ENCODE measurements at regions not wholly inside any gene's neighbourhood (a gene's known extent, or its start where the extent isn't known, plus 50 kb on each side); places are given as distances from the start of the nearest gene placed in this dataset.

DNA sequence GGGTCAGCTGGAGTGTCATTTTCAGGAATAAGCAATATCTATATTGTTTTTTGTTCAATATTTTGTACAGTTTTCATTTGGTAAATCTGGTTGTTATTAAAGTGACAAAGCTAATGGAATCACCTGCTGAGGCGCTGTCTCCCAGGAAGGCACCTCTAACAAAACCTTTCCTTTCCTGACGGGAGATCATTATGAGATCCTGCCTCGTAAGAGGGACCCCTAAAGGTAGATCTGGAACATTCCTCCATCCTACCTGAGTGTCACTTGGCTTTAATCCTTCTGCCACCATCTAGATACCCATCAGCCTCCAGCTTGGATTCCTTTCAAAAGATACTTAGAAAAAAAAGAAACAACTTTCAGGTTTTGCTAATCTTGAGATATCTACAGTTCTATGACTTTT, 157.7 kb downstream of the FAT3 start:
- H3K27me3 ChIP-seq (replicated peaks in 2 of 5; ENCODE audit: control insufficient read depth in 4 of 5, insufficient read depth in 5 of 5, low read length in 4 of 5): no peaks in the 10 kb centered on the region
- CTCF ChIA-PET: no interaction called here
- no peak for DNase-seq
- H3K36me3 ChIP-seq (ENCODE audit: control insufficient read depth in 4 of 4, insufficient read depth in 4 of 4, low read length in 3 of 4): no peaks in the 10 kb centered on the region
- H3K9me3 ChIP-seq (ENCODE audit: control extremely low read depth in 1 of 5, control insufficient read depth in 4 of 5, insufficient read depth in 2 of 5, low read depth in 1 of 5, low read length in 4 of 5): no peaks in the 10 kb centered on the region
- no peak overlapping the region for H3K4me3 ChIP-seq (ENCODE audit: control insufficient read depth in 1 of 7, extremely low read depth in 1 of 7, insufficient read depth in 4 of 7, low read depth in 2 of 7, low read length in 6 of 7)
- no peaks in the 10 kb centered on the region for H3K4me1 ChIP-seq (ENCODE audit: control extremely low read depth in 1 of 4, control insufficient read depth in 4 of 4, insufficient read depth in 4 of 4, low read length in 3 of 4)
- H3K27ac ChIP-seq (ENCODE audit: insufficient read depth in 1 of 2, low read depth in 1 of 2, low read length in 2 of 2, poor library complexity in 1 of 2, severe bottlenecking in 2 of 2): no peak overlapping the region
- POLR2A ChIA-PET: interaction anchor here (0.6 kb wide), 1 partner anchor 335 kb away, joined by 4 read pairs; no protein-coding TSS in a partner anchor
- WGBS (ENCODE audit: insufficient coverage): 100% methylated on average over 3 of the region's 3 CpGs

DNA sequence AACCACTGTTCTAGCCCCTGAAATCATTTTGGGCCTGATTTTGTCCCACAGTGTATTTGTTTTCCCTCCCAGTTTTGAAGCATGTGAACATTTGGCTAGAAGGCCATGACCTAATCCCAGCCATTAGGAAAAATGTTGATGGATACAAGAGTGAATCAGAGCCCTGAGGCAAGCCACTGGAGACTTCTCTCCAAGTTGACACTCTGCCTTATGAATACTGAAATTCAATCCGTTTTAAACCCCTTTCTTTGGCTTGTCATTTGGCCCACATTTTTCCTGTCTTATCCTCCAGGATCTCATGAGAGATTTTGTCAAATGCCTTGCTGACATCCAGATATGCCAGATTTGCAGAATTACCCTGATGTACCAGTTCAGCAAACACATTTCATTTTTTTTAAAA, 158.8 kb downstream of the FAT3 start:
- no peak overlapping the region for H3K4me3 ChIP-seq (ENCODE audit: control insufficient read depth in 1 of 7, extremely low read depth in 1 of 7, insufficient read depth in 4 of 7, low read depth in 2 of 7, low read length in 6 of 7)
- POLR2A ChIA-PET: no interaction called here
- H3K4me1 ChIP-seq (ENCODE audit: control extremely low read depth in 1 of 4, control insufficient read depth in 4 of 4, insufficient read depth in 4 of 4, low read length in 3 of 4): no peaks in the 10 kb centered on the region
- no peaks in the 10 kb centered on the region for H3K27me3 ChIP-seq (replicated peaks in 2 of 5; ENCODE audit: control insufficient read depth in 4 of 5, insufficient read depth in 5 of 5, low read length in 4 of 5)
- H3K27ac ChIP-seq (ENCODE audit: insufficient read depth in 1 of 2, low read depth in 1 of 2, low read length in 2 of 2, poor library complexity in 1 of 2, severe bottlenecking in 2 of 2): no peak overlapping the region
- H3K9me3 ChIP-seq (ENCODE audit: control extremely low read depth in 1 of 5, control insufficient read depth in 4 of 5, insufficient read depth in 2 of 5, low read depth in 1 of 5, low read length in 4 of 5): no peaks in the 10 kb centered on the region
- CTCF ChIA-PET: no interaction called here
- DNase-seq: no peak
- no peaks in the 10 kb centered on the region for H3K36me3 ChIP-seq (ENCODE audit: control insufficient read depth in 4 of 4, insufficient read depth in 4 of 4, low read length in 3 of 4)
- WGBS (ENCODE audit: insufficient coverage): 75% methylated on average over 1 of the region's 1 CpG

GRCh38 chr11:92384358-92384757, 159.7 kb downstream of the FAT3 start:
- WGBS (ENCODE audit: insufficient coverage): 88% methylated on average over 1 of the region's 2 CpGs
- no peak overlapping the region for H3K4me3 ChIP-seq (ENCODE audit: control insufficient read depth in 1 of 7, extremely low read depth in 1 of 7, insufficient read depth in 4 of 7, low read depth in 2 of 7, low read length in 6 of 7)
- H3K36me3 ChIP-seq (ENCODE audit: control insufficient read depth in 4 of 4, insufficient read depth in 4 of 4, low read length in 3 of 4): no peaks in the 10 kb centered on the region
- H3K27ac ChIP-seq (ENCODE audit: insufficient read depth in 1 of 2, low read depth in 1 of 2, low read length in 2 of 2, poor library complexity in 1 of 2, severe bottlenecking in 2 of 2): no peak overlapping the region
- DNase-seq: no peak
- no peaks in the 10 kb centered on the region for H3K9me3 ChIP-seq (ENCODE audit: control extremely low read depth in 1 of 5, control insufficient read depth in 4 of 5, insufficient read depth in 2 of 5, low read depth in 1 of 5, low read length in 4 of 5)
- CTCF ChIA-PET: no interaction called here
- POLR2A ChIA-PET: no interaction called here
- H3K4me1 ChIP-seq (ENCODE audit: control extremely low read depth in 1 of 4, control insufficient read depth in 4 of 4, insufficient read depth in 4 of 4, low read length in 3 of 4): no peaks in the 10 kb centered on the region
- peaks cover 0 to 2% (median 0%) of the 10 kb centered on the region in 5 experiments for H3K27me3 ChIP-seq (replicated peaks in 2 of 5; ENCODE audit: control insufficient read depth in 4 of 5, insufficient read depth in 5 of 5, low read length in 4 of 5)

GRCh38 chr11:92384802-92385201, 160.2 kb downstream of the FAT3 start:
- ChIA-PET CTCF (no interaction called here), POLR2A (no interaction called here)
- Histone ChIP-seq H3K4me3 (ENCODE audit: control insufficient read depth in 1 of 7, extremely low read depth in 1 of 7, insufficient read depth in 4 of 7, low read depth in 2 of 7, low read length in 6 of 7) (no peak overlapping the region), H3K4me1 (ENCODE audit: control extremely low read depth in 1 of 4, control insufficient read depth in 4 of 4, insufficient read depth in 4 of 4, low read length in 3 of 4) (no peaks in the 10 kb centered on the region), H3K27me3 (replicated peaks in 2 of 5; ENCODE audit: control insufficient read depth in 4 of 5, insufficient read depth in 5 of 5, low read length in 4 of 5) (peaks cover 0 to 2% (median 0%) of the 10 kb centered on the region in 5 experiments), H3K36me3 (ENCODE audit: control insufficient read depth in 4 of 4, insufficient read depth in 4 of 4, low read length in 3 of 4) (no peaks in the 10 kb centered on the region), H3K9me3 (ENCODE audit: control extremely low read depth in 1 of 5, control insufficient read depth in 4 of 5, insufficient read depth in 2 of 5, low read depth in 1 of 5, low read length in 4 of 5) (no peaks in the 10 kb centered on the region), H3K27ac (ENCODE audit: insufficient read depth in 1 of 2, low read depth in 1 of 2, low read length in 2 of 2, poor library complexity in 1 of 2, severe bottlenecking in 2 of 2) (no peak overlapping the region)
- DNase-seq: no peak
- 83% methylated on average over 2 of the region's 2 CpGs for WGBS (ENCODE audit: insufficient coverage)

DNA sequence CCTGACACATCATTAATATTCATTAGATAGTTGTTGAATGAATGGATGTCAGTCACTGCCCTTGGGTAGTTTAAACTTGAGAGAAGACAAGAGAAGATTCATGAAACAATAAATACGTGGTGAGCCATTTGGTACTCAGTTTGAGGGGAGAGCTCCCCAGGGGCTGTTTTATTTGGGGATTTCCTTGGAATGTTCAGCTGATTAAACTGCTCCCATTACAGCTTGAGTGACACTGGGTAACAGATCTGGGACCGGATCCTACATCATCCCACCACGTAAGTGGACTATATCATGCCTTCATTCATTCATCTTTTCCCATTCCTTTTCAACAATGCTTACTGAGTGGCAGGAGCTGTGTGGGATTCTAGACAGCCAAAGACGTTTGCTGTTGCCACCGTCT, 162.0 kb downstream of the FAT3 start:
- Histone ChIP-seq H3K4me3 (ENCODE audit: control insufficient read depth in 1 of 7, extremely low read depth in 1 of 7, insufficient read depth in 4 of 7, low read depth in 2 of 7, low read length in 6 of 7) (no peak overlapping the region), H3K27me3 (replicated peaks in 2 of 5; ENCODE audit: control insufficient read depth in 4 of 5, insufficient read depth in 5 of 5, low read length in 4 of 5) (peaks cover 0 to 2% (median 0%) of the 10 kb centered on the region in 5 experiments), H3K4me1 (ENCODE audit: control extremely low read depth in 1 of 4, control insufficient read depth in 4 of 4, insufficient read depth in 4 of 4, low read length in 3 of 4) (no peaks in the 10 kb centered on the region), H3K27ac (ENCODE audit: insufficient read depth in 1 of 2, low read depth in 1 of 2, low read length in 2 of 2, poor library complexity in 1 of 2, severe bottlenecking in 2 of 2) (no peak overlapping the region), H3K9me3 (ENCODE audit: control extremely low read depth in 1 of 5, control insufficient read depth in 4 of 5, insufficient read depth in 2 of 5, low read depth in 1 of 5, low read length in 4 of 5) (no peaks in the 10 kb centered on the region), H3K36me3 (ENCODE audit: control insufficient read depth in 4 of 4, insufficient read depth in 4 of 4, low read length in 3 of 4) (no peaks in the 10 kb centered on the region)
- ChIA-PET CTCF (no interaction called here), POLR2A (interaction anchor here (0.6 kb wide), 1 partner anchor 173 kb away, joined by 3 read pairs; no protein-coding TSS in a partner anchor)
- DNase-seq: no peak
- WGBS (ENCODE audit: insufficient coverage): 94% methylated on average over 3 of the region's 5 CpGs

DNA sequence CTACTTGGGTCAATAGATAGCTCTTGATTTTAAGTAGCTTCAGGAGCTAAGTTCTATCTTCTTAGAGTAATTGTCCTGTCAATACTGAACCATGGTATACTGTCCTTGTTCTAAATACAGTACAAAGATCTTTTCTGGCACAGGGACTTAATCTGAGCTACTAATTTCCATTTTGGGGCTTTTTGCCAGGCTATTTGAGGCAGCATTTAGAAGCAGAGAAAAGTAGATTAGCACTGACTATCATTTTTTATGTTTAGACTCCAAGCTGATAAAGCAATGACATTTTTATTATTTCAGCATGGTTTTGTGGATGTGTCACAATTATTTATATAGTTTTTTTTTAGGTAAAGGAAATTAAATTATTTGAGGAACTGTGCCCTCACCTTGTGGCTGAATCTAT, 163.2 kb downstream of the FAT3 start:
- no peaks in the 10 kb centered on the region for H3K9me3 ChIP-seq (ENCODE audit: control extremely low read depth in 1 of 5, control insufficient read depth in 4 of 5, insufficient read depth in 2 of 5, low read depth in 1 of 5, low read length in 4 of 5)
- peaks cover 0 to 2% (median 0%) of the 10 kb centered on the region in 5 experiments for H3K27me3 ChIP-seq (replicated peaks in 2 of 5; ENCODE audit: control insufficient read depth in 4 of 5, insufficient read depth in 5 of 5, low read length in 4 of 5)
- no peaks in the 10 kb centered on the region for H3K36me3 ChIP-seq (ENCODE audit: control insufficient read depth in 4 of 4, insufficient read depth in 4 of 4, low read length in 3 of 4)
- H3K4me3 ChIP-seq (ENCODE audit: control insufficient read depth in 1 of 7, extremely low read depth in 1 of 7, insufficient read depth in 4 of 7, low read depth in 2 of 7, low read length in 6 of 7): no peak overlapping the region
- DNase-seq: no peak
- CTCF ChIA-PET: no interaction called here
- no peaks in the 10 kb centered on the region for H3K4me1 ChIP-seq (ENCODE audit: control extremely low read depth in 1 of 4, control insufficient read depth in 4 of 4, insufficient read depth in 4 of 4, low read length in 3 of 4)
- no peak overlapping the region for H3K27ac ChIP-seq (ENCODE audit: insufficient read depth in 1 of 2, low read depth in 1 of 2, low read length in 2 of 2, poor library complexity in 1 of 2, severe bottlenecking in 2 of 2)
- POLR2A ChIA-PET: no interaction called here

DNA sequence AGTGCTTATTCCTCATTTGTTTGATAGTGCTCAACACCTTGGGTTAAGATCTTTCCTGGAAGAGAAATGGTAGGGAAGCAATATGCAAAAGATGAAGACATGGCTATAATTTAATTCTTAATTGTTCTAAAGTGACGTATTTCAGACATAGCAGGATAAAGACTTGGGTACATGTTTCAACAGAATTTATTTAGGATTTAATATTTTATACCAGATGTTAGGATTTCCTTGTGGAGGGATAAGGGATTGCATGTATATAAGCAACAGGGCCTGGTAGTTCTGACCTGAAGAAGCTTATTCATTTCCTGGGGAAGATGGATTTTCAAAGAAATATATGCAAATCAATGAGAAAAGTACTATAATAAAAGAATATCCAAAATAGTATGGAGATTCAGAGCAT, 163.8 kb downstream of the FAT3 start:
- H3K4me3 ChIP-seq (ENCODE audit: control insufficient read depth in 1 of 7, extremely low read depth in 1 of 7, insufficient read depth in 4 of 7, low read depth in 2 of 7, low read length in 6 of 7): no peak overlapping the region
- H3K36me3 ChIP-seq (ENCODE audit: control insufficient read depth in 4 of 4, insufficient read depth in 4 of 4, low read length in 3 of 4): no peaks in the 10 kb centered on the region
- POLR2A ChIA-PET: no interaction called here
- DNase-seq: no peak
- H3K27ac ChIP-seq (ENCODE audit: insufficient read depth in 1 of 2, low read depth in 1 of 2, low read length in 2 of 2, poor library complexity in 1 of 2, severe bottlenecking in 2 of 2): no peak overlapping the region
- peaks cover 0 to 2% (median 0%) of the 10 kb centered on the region in 5 experiments for H3K27me3 ChIP-seq (replicated peaks in 2 of 5; ENCODE audit: control insufficient read depth in 4 of 5, insufficient read depth in 5 of 5, low read length in 4 of 5)
- H3K4me1 ChIP-seq (ENCODE audit: control extremely low read depth in 1 of 4, control insufficient read depth in 4 of 4, insufficient read depth in 4 of 4, low read length in 3 of 4): no peaks in the 10 kb centered on the region
- WGBS (ENCODE audit: insufficient coverage): no CpG with 5 or more reads among the region's 1 CpG
- CTCF ChIA-PET: no interaction called here
- no peaks in the 10 kb centered on the region for H3K9me3 ChIP-seq (ENCODE audit: control extremely low read depth in 1 of 5, control insufficient read depth in 4 of 5, insufficient read depth in 2 of 5, low read depth in 1 of 5, low read length in 4 of 5)
